GM12865 (cell line): ENCODE measurements at regions not wholly inside any gene's neighbourhood (a gene's known extent, or its start where the extent isn't known, plus 50 kb on each side); places are given as distances from the start of the nearest gene placed in this dataset.

ENCODE experiments used
- DNase-seq: peaks from one replicate; pipeline ENCODE4 v3.0.0; 2010; ENCODE audit warnings: low read depth
- H3K4me3 ChIP-seq: 2 replicates; pipeline ENCODE4 v1.5.1; 2011; ENCODE audit warnings: mild to moderate bottlenecking, low read depth, low read length, control low read depth
- TF ChIP-seq, protein P1 (sequence below): IDR thresholded peaks from 2 replicates; pipeline ENCODE4 v1.5.1; 2011; ENCODE audit warnings: low read length, control low read depth, low read depth, inconsistent platforms; ENCODE audit not compliant: insufficient read depth; ENCODE audit errors: missing control alignments

DNA sequence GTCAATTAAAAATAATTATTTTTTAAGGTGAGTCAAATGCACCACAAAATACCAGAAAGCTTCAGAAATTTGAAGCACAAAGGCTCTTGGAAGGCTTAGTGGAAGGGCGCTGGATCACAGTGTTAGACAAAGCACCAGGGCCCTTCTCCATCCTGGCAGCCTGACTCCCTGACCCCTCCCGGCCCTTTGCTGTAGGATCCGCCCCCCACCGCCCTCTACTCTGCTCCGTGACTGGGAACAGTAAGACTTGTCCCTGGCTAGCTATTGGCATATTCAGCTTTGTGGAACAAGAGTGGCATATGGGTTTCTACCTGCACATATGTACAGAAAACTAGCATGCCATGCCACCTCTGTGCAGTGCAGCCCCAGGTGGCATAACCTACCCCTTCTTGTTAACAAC is 222.1 kb downstream of the SYK start:
- H3K4me3 ChIP-seq, result no peak overlapping the region
- DNase-seq, result no peak
- TF ChIP-seq, protein P1, sequence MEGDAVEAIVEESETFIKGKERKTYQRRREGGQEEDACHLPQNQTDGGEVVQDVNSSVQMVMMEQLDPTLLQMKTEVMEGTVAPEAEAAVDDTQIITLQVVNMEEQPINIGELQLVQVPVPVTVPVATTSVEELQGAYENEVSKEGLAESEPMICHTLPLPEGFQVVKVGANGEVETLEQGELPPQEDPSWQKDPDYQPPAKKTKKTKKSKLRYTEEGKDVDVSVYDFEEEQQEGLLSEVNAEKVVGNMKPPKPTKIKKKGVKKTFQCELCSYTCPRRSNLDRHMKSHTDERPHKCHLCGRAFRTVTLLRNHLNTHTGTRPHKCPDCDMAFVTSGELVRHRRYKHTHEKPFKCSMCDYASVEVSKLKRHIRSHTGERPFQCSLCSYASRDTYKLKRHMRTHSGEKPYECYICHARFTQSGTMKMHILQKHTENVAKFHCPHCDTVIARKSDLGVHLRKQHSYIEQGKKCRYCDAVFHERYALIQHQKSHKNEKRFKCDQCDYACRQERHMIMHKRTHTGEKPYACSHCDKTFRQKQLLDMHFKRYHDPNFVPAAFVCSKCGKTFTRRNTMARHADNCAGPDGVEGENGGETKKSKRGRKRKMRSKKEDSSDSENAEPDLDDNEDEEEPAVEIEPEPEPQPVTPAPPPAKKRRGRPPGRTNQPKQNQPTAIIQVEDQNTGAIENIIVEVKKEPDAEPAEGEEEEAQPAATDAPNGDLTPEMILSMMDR, result no peak

GRCh38 chr9:91024841-91025240 is 223.2 kb downstream of the SYK start:
- TF ChIP-seq, protein P1, result no peak
- no peak for DNase-seq
- H3K4me3 ChIP-seq, result no peak overlapping the region

DNA sequence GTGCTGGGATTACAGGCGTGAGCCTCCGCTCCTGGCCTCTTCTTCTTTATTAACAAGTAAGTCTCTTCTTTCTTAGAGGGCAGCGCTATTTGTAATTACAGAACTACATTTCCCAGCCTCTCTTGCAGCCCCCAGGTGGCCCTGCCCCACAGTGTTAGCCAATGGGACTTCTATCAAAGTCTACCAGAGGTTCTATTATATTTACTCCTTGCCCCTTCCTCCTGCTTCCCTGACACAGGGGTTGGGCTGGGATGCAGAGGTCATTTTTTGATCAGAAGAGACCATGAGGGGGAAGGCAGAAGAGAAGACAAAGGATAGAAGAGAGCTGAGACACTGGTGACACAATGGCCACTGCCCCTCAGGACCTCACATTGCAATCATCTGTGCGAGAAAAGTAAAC is 224.2 kb downstream of the SYK start:
- TF ChIP-seq, protein P1, result no peak
- H3K4me3 ChIP-seq, result no peak overlapping the region
- DNase-seq, result no peak

DNA sequence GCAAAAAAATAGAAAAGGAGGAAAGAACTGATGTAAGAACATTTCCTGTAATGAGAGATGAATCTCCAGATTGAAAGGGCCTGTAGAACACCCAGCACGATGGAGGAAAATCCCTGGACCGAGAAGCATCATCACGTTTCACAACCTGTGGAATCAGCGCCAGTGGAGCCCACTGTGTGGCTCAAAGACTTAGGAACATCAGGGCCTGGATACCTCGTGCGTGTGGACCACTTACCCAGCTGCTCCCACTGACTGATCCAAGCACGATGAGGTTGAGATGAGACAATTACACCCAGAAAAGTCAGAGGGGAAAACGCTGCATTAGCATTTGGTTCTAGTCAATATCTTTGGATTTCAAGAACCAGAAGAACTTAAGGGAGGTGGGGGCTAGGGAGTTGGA is 224.6 kb downstream of the SYK start:
- DNase-seq, result no peak
- TF ChIP-seq, protein P1, result no peak
- H3K4me3 ChIP-seq, result no peak overlapping the region

- no peak for DNase-seq
- H3K4me3 ChIP-seq, result no peak overlapping the region
These were observed 225.4 kb downstream of the SYK start for GRCh38 chr9:91027005-91027404.

GRCh38 chr9:91028166-91028827 is 226.7 kb downstream of the SYK start:
- DNase-seq, result no peak
- H3K4me3 ChIP-seq, result no peak overlapping the region
- TF ChIP-seq, protein P1, result no peak

More at GRCh38 chr9:91027005-91027404, 225.4 kb downstream of the SYK start:
- TF ChIP-seq, protein P1, result no peak

DNA sequence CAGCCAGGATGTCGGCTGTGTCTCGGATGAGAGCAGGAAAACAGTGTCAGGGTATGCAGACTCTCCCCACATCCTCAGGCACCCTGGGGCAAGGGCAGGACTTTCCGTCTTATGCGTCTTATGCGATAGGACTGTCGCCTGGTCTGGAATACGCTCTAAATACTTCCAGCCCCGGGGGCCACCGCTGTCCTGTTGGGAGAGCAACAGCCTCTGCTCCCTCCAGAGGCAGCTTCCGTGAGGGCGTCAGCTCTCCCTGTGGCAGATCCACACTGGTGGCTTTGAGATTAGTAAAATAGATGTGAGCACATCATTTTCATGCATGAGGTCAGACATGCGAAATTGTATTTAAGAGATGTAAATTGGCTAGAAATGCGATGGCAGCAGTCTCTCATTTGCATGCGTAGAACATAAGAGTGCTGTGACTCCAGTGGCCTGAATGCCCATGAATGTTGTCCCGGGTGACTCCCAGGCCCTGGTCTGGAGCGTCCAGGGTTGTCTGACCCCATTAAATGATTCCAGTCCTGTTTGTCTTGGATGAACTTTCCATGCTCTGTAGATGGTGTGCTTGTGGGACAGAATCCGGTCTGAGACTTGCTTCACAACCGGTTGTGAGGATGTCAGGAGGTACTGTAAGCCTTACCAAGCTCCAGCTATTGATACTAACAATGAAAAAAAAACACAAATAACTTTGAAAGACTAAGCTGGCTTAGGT is 228.2 kb downstream of the SYK start:
- no peak for DNase-seq
- TF ChIP-seq, protein P1, result no peak
- H3K4me3 ChIP-seq, result no peak overlapping the region
